ENCODE measurements at regions not wholly inside any gene's neighbourhood (a gene's known extent, or its start where the extent isn't known, plus 50 kb on each side); places are given as distances from the start of the nearest gene placed in this dataset.

DNA sequence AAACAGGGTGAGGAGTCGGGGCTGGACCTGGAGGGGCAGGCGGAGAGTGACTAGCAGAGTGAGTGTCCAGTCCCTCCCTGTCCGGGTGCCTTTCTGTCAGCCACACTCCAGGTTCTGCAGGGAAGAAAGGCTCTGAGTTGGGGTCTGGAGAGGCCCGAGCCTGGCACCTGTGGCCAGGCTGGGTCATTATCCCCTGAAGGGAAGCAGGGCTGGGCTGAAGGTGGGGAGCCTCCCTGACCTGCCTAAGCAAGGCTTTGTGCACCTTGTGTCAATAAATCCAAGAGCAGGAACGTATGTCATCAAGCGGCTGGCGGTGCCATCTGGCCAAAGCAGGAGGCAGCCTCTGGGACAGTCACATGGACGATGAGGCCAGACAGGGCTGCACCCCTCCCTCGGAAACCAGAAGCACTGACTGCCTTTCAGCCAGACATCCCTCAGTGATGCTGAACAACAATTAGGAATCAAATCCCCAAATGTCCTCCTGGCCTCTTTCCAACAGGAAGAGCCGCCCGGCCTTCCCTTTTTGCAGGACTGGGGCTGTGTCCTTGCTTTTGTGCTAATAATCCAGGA, 73.9 kb upstream of the FGF3 start:
- no peaks in the 10 kb centered on the region for H3K4me1 ChIP-seq (ENCODE audit: insufficient read depth)
- DNase-seq: no peak
- no peak for TF ChIP-seq POLR2A (IDR thresholded peaks at IDR 0.05)
- intact Hi-C loops (cut with DNase I): no loop called here
- H3K27ac ChIP-seq: no peak overlapping the region
- H3K4me3 ChIP-seq: no peak overlapping the region
- H3K36me3 ChIP-seq: no peaks in the 10 kb centered on the region
- no peaks in the 10 kb centered on the region for H3K27me3 ChIP-seq
- WGBS, 3 donors: 46 to 56% (median 46%) methylated on average over 11 of the region's 11 CpGs
- no peaks in the 10 kb centered on the region for H3K9me3 ChIP-seq

DNA sequence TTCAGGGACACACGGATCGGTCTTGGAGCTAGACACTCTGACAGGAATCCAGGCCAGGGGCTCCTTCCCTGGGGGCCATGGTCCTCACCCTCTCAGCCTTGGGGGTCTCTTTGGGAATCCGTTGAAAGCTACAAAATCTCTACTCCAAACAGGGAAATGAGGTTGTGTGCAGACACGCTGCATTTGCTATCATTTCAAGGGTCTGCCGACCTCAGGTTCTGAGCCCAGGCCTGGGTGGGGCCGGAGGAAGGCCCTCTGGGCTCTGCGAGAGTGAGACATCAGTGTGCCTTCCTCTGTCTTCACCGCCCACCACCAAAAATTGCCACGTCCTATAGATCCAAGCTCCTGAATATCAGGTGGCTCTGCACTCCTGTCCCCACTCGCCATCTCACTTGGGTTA, 74.4 kb upstream of the FGF3 start:
- WGBS, 3 donors: 62 to 71% (median 66%) methylated on average over 10 of the region's 10 CpGs
- H3K4me1 ChIP-seq (ENCODE audit: insufficient read depth): no peaks in the 10 kb centered on the region
- no peak overlapping the region for H3K27ac ChIP-seq
- H3K27me3 ChIP-seq: no peaks in the 10 kb centered on the region
- intact Hi-C loops (cut with DNase I): no loop called here
- no peaks in the 10 kb centered on the region for H3K9me3 ChIP-seq
- H3K4me3 ChIP-seq: no peak overlapping the region
- TF ChIP-seq POLR2A (IDR thresholded peaks at IDR 0.05): no peak
- TF ChIP-seq, protein P1, sequence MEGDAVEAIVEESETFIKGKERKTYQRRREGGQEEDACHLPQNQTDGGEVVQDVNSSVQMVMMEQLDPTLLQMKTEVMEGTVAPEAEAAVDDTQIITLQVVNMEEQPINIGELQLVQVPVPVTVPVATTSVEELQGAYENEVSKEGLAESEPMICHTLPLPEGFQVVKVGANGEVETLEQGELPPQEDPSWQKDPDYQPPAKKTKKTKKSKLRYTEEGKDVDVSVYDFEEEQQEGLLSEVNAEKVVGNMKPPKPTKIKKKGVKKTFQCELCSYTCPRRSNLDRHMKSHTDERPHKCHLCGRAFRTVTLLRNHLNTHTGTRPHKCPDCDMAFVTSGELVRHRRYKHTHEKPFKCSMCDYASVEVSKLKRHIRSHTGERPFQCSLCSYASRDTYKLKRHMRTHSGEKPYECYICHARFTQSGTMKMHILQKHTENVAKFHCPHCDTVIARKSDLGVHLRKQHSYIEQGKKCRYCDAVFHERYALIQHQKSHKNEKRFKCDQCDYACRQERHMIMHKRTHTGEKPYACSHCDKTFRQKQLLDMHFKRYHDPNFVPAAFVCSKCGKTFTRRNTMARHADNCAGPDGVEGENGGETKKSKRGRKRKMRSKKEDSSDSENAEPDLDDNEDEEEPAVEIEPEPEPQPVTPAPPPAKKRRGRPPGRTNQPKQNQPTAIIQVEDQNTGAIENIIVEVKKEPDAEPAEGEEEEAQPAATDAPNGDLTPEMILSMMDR (IDR thresholded peaks at IDR 0.05): no peak
- TF ChIP-seq EP300 (IDR thresholded peaks at IDR 0.05): no peak
- H3K36me3 ChIP-seq: no peaks in the 10 kb centered on the region
- no peak for DNase-seq

DNA sequence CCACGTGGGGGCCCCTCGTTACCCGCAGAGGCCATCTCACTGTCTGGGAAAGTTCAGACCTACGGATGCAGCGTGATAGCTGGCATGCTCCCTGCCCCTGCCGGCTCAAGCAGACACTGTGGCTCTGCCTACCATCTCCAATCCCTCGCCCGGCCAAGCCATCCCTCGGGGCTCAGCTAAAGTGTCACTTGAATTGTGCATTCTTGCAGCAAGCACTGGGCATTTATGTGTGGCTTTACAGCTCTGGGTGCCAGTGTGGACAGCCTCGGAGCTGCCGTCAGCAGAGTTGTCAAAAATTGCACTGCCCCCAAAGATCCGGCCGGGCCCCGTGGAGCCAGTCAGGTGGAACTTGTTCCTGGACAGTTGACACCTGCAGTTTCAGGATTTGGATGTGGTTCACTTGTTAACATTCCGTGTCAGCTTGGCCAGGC, 75.0 kb upstream of the FGF3 start:
- Histone ChIP-seq H3K4me3 (no peak overlapping the region), H3K36me3 (no peaks in the 10 kb centered on the region), H3K27ac (no peak overlapping the region), H3K4me1 (ENCODE audit: insufficient read depth) (no peaks in the 10 kb centered on the region), H3K27me3 (no peaks in the 10 kb centered on the region), H3K9me3 (no peaks in the 10 kb centered on the region)
- intact Hi-C loops (cut with DNase I): no loop called here
- no peak for DNase-seq
- no peak for TF ChIP-seq POLR2A (IDR thresholded peaks at IDR 0.05)
- TF ChIP-seq, protein P1 (IDR thresholded peaks at IDR 0.05): no peak
- WGBS, 3 donors: 72 to 79% (median 78%) methylated on average over 15 of the region's 15 CpGs

DNA sequence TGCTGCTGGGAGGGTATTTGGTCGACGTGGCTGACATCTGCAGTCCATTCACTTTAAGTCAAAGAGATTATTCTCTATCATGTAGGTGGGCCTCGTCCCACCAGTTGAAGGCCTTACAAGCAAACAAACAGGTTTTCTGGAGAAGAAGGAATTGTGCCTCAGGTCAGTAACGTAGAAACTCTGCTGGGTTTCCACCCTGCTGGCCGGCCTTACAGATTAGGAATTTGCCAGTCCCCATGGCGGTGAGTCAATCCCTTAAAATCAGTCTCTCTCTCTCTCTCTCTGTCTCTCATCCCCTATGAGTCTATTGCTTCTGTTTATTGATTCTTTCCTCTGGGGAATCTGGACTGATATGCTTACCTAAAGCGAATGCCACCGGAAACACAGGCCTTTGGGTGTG, 75.4 kb upstream of the FGF3 start:
- intact Hi-C loops (cut with DNase I): no loop called here
- WGBS, 3 donors: 81 to 82% (median 81%) methylated on average over 8 of the region's 8 CpGs
- H3K27me3 ChIP-seq: no peaks in the 10 kb centered on the region

DNA sequence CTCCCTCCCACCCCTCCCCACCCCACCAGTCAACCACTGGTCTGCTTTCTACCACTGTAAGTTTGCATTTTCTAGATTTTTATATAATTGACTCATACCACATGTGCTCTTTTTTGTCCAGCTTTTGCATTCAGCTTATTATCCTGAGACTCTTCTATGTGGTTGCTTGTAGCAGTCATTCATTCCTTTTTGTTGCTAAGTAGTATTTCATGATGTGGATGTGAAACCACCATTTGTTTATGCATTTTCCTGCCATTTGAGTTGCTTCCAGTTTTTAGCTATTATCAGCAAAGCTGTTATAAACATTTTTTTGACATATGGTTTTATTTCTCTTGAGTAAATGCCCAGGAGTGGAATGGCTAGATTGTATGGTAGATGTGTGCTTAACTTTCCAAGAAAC, 77.0 kb upstream of the FGF3 start:
- TF ChIP-seq, protein P1 (IDR thresholded peaks at IDR 0.05): no peak
- TF ChIP-seq EP300 (IDR thresholded peaks at IDR 0.05) (no peak), POLR2A (IDR thresholded peaks at IDR 0.05) (no peak)
- no peaks in the 10 kb centered on the region for H3K9me3 ChIP-seq

More for the DNA sequence above, 75.4 kb upstream of the FGF3 start:
- no peak for DNase-seq
- Histone ChIP-seq H3K4me1 (ENCODE audit: insufficient read depth) (no peaks in the 10 kb centered on the region), H3K36me3 (no peaks in the 10 kb centered on the region), H3K4me3 (no peak overlapping the region), H3K27ac (no peak overlapping the region), H3K9me3 (no peaks in the 10 kb centered on the region)
- TF ChIP-seq POLR2A (IDR thresholded peaks at IDR 0.05) (no peak), EP300 (IDR thresholded peaks at IDR 0.05) (no peak)
- TF ChIP-seq, protein P1 (IDR thresholded peaks at IDR 0.05): no peak

More for the DNA sequence above, 77.0 kb upstream of the FGF3 start:
- no peak overlapping the region for H3K4me3 ChIP-seq
- no peaks in the 10 kb centered on the region for H3K36me3 ChIP-seq
- no peak for DNase-seq
- no peak overlapping the region for H3K27ac ChIP-seq
- intact Hi-C loops (cut with DNase I): no loop called here
- no peaks in the 10 kb centered on the region for H3K27me3 ChIP-seq
- H3K4me1 ChIP-seq (ENCODE audit: insufficient read depth): no peaks in the 10 kb centered on the region

Measured in ovary (tissue), 7 donors.